ENCODE measurements at regions not wholly inside any gene's neighbourhood (a gene's known extent, or its start where the extent isn't known, plus 50 kb on each side); places are given as distances from the start of the nearest gene placed in this dataset.

- POLR2A ChIA-PET, result no interaction called here
- Histone ChIP-seq H2AFZ (ENCODE audit: control insufficient read depth, low read depth, low read length) (no peak overlapping the region), H3K27me3 (replicated peaks in 1 of 2; ENCODE audit: control insufficient read depth in 2 of 2, insufficient read depth in 2 of 2, low read length in 1 of 2) (no peaks in the 10 kb centered on the region; a peak in 1 of 4 replicates), H4K20me1 (ENCODE audit: control insufficient read depth, insufficient read depth) (no peaks in the 10 kb centered on the region), H3K79me2 (ENCODE audit: control insufficient read depth, insufficient read depth, low read length) (no peaks in the 10 kb centered on the region), H3K9me3 (replicated peaks; ENCODE audit: control insufficient read depth, insufficient read depth, low read length) (no peaks in the 10 kb centered on the region), H3K9ac (ENCODE audit: control insufficient read depth, insufficient read depth, low read length) (no peak overlapping the region), H3K4me3 (no peak overlapping the region), H3K27ac (ENCODE audit: control insufficient read depth, insufficient read depth) (no peak overlapping the region), H3K4me2 (ENCODE audit: control insufficient read depth, insufficient read depth) (no peak overlapping the region), H3K36me3 (ENCODE audit: control insufficient read depth in 2 of 2, insufficient read depth in 2 of 2, low read length in 1 of 2) (no peaks in the 10 kb centered on the region), H3K4me1 (ENCODE audit: control insufficient read depth, insufficient read depth, low read length) (no peaks in the 10 kb centered on the region)
- no peak for ATAC-seq
- WGBS (ENCODE audit: insufficient coverage, insufficient replicate concordance, low lambda C conversion rate, missing lambda C conversion rate), result 70% methylated on average over 1 of the region's 1 CpG
- no peak for FAIRE-seq
- CTCF ChIA-PET, result no interaction called here
- in situ Hi-C loops (cut with MboI), result no loop called here
- SMC1A ChIA-PET (ENCODE audit: uncharacterized antibody, unreplicated experiment), result no interaction called here
- intact Hi-C loops (cut with micrococcal nuclease; ENCODE audit: unreplicated experiment), result no loop called here
- BruUV-seq (replicated peaks), result no TSS peak
- TF ChIP-seq YBX1 (IDR thresholded peaks at IDR 0.05) (no peak), IRF5 (IDR thresholded peaks at IDR 0.05; ENCODE audit: borderline replicate concordance) (no peak), BACH1 (IDR thresholded peaks at IDR 0.05; ENCODE audit: borderline replicate concordance) (no peak), SIX5 (IDR thresholded peaks at IDR 0.05; ENCODE audit: low read depth, low read length, severe bottlenecking) (no peak), HDAC6 (IDR thresholded peaks at IDR 0.05; ENCODE audit: unreplicated experiment) (no peak), BCL3 (IDR thresholded peaks at IDR 0.05; ENCODE audit: borderline replicate concordance, insufficient read depth, low read depth, low read length, poor library complexity, severe bottlenecking) (no peak), ZNF622 (IDR thresholded peaks at IDR 0.05) (no peak), SMARCA5 (IDR thresholded peaks at IDR 0.05) (no peak), JUNB (IDR thresholded peaks at IDR 0.05) (no peak), JUND (IDR thresholded peaks at IDR 0.05; ENCODE audit: low read depth, low read length) (no peak), E2F4 (IDR thresholded peaks at IDR 0.05; ENCODE audit: low read depth, low read length) (no peak)
- no peak for DNase-seq (ENCODE audit: low read depth, low spot score)
- RAD21 ChIA-PET (ENCODE audit: unreplicated experiment), result no interaction called here
These were observed 488.5 kb upstream of the JARID2 start for GRCh38 chr6:14757418-14757817.

Measured in GM12878 (cell line).